OCI-LY3 (cell line): ENCODE measurements at regions not wholly inside any gene's neighbourhood (a gene's known extent, or its start where the extent isn't known, plus 50 kb on each side); places are given as distances from the start of the nearest gene placed in this dataset.

Source experiments
- EZH2phosphoT487 ChIP-seq: fragments of 200-600 bp; shearing (Covaris generic); IDR thresholded peaks from 2 replicates; pipeline ENCODE4 v1.6.1; 2018; ENCODE audit warnings: antibody characterized with exemption, mixed run types, low read depth
- TF ChIP-seq, protein P1 (sequence below): fragments of 200-600, 300-600 bp; sonication (generic); IDR thresholded peaks from 2 replicates; pipeline ENCODE4 v1.5.1; 2014; ENCODE audit warnings: antibody characterized with exemption, low read length, low read depth

DNA sequence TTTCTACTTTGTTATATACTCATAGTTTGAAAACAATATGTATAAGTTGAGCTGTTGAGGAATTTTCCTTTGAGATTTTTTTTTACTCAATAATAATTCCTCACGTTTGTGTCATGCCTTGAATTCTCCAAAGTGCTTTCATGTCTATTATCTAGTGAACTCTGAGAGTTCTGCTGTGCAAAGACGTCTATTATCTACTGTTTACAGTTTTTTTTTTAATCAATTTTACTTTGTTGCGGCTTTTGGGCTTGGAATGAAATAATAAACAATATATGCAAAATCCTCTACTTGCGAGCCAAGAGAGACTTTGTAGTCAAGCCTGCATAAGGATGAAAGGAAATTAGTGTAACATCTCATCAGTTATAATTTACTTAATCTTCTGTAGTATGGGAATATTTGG is 107.2 kb upstream of the FRMD6 start:
- TF ChIP-seq EZH2phosphoT487: no peak
- TF ChIP-seq, protein P1, sequence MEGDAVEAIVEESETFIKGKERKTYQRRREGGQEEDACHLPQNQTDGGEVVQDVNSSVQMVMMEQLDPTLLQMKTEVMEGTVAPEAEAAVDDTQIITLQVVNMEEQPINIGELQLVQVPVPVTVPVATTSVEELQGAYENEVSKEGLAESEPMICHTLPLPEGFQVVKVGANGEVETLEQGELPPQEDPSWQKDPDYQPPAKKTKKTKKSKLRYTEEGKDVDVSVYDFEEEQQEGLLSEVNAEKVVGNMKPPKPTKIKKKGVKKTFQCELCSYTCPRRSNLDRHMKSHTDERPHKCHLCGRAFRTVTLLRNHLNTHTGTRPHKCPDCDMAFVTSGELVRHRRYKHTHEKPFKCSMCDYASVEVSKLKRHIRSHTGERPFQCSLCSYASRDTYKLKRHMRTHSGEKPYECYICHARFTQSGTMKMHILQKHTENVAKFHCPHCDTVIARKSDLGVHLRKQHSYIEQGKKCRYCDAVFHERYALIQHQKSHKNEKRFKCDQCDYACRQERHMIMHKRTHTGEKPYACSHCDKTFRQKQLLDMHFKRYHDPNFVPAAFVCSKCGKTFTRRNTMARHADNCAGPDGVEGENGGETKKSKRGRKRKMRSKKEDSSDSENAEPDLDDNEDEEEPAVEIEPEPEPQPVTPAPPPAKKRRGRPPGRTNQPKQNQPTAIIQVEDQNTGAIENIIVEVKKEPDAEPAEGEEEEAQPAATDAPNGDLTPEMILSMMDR: no peak
